ENCODE measurements at regions not wholly inside any gene's neighbourhood (a gene's known extent, or its start where the extent isn't known, plus 50 kb on each side); places are given as distances from the start of the nearest gene placed in this dataset.
"Not testable (repeated sequence)": the region's sequence is repeated elsewhere in the genome, so short reads cannot be mapped to it uniquely, and the experiment has no call there.

GRCh38 chr19:28618504-28618903 is 594.4 kb downstream of the UQCRFS1 start:
- H3K4me3 ChIP-seq (ENCODE audit: low read depth, low read length) = no peak overlapping the region
- DNase-seq (ENCODE audit: low read depth) = no peak
- no peak for TF ChIP-seq CTCF (IDR thresholded peaks at IDR 0.05; ENCODE audit: low read depth, low read length)
- no peak for TF ChIP-seq POLR2A (IDR thresholded peaks at IDR 0.05; ENCODE audit: extremely low read depth, insufficient read length)
- TF ChIP-seq MYC (IDR thresholded peaks at IDR 0.05; ENCODE audit: low read depth, low read length) = no peak
- TF ChIP-seq MAX (IDR thresholded peaks at IDR 0.05; ENCODE audit: low read depth, low read length) = no peak

- no peak for DNase-seq (ENCODE audit: low read depth)
- H3K4me3 ChIP-seq (ENCODE audit: low read depth, low read length) = no peak overlapping the region
- no peak for TF ChIP-seq POLR2A (IDR thresholded peaks at IDR 0.05; ENCODE audit: extremely low read depth, insufficient read length)
- TF ChIP-seq CTCF (IDR thresholded peaks at IDR 0.05; ENCODE audit: low read depth, low read length) = no peak
- no peak for TF ChIP-seq MAX (IDR thresholded peaks at IDR 0.05; ENCODE audit: low read depth, low read length)
- no peak for TF ChIP-seq MYC (IDR thresholded peaks at IDR 0.05; ENCODE audit: low read depth, low read length)
These were observed 597.0 kb downstream of the UQCRFS1 start for GRCh38 chr19:28615966-28616365.

- no peak overlapping the region for H3K4me3 ChIP-seq (ENCODE audit: low read depth, low read length)
- no peak for TF ChIP-seq MAX (IDR thresholded peaks at IDR 0.05; ENCODE audit: low read depth, low read length)
- TF ChIP-seq CTCF (IDR thresholded peaks at IDR 0.05; ENCODE audit: low read depth, low read length) = no peak
- no peak for TF ChIP-seq POLR2A (IDR thresholded peaks at IDR 0.05; ENCODE audit: extremely low read depth, insufficient read length)
- TF ChIP-seq MYC (IDR thresholded peaks at IDR 0.05; ENCODE audit: low read depth, low read length) = no peak
- no peak for DNase-seq (ENCODE audit: low read depth)
These were observed 597.4 kb downstream of the UQCRFS1 start for GRCh38 chr19:28615546-28615916.

GRCh38 chr19:28614634-28615545 is 598.1 kb downstream of the UQCRFS1 start:
- no peak for TF ChIP-seq MAX (IDR thresholded peaks at IDR 0.05; ENCODE audit: low read depth, low read length)
- no peak for TF ChIP-seq MYC (IDR thresholded peaks at IDR 0.05; ENCODE audit: low read depth, low read length)
- TF ChIP-seq POLR2A (IDR thresholded peaks at IDR 0.05; ENCODE audit: extremely low read depth, insufficient read length) = no peak
- TF ChIP-seq CTCF (IDR thresholded peaks at IDR 0.05; ENCODE audit: low read depth, low read length) = no peak
- no peak for DNase-seq (ENCODE audit: low read depth)

GRCh38 chr19:28612275-28612769 is 600.6 kb downstream of the UQCRFS1 start:
- TF ChIP-seq CTCF (IDR thresholded peaks at IDR 0.05; ENCODE audit: low read depth, low read length) (no peak), POLR2A (IDR thresholded peaks at IDR 0.05; ENCODE audit: extremely low read depth, insufficient read length) (no peak), MAX (IDR thresholded peaks at IDR 0.05; ENCODE audit: low read depth, low read length) (no peak), MYC (IDR thresholded peaks at IDR 0.05; ENCODE audit: low read depth, low read length) (no peak)
- H3K4me3 ChIP-seq (ENCODE audit: low read depth, low read length) = no peak overlapping the region
- DNase-seq (ENCODE audit: low read depth) = no peak

More at GRCh38 chr19:28614634-28615545, 598.1 kb downstream of the UQCRFS1 start:
- no peak overlapping the region for H3K4me3 ChIP-seq (ENCODE audit: low read depth, low read length)

GRCh38 chr19:28611227-28611914 is 601.6 kb downstream of the UQCRFS1 start:
- not testable (repeated sequence) for DNase-seq (ENCODE audit: low read depth)

More at GRCh38 chr19:28611227-28611914, 601.6 kb downstream of the UQCRFS1 start:
- not testable (repeated sequence) for H3K4me3 ChIP-seq (ENCODE audit: low read depth, low read length)
